K562 (cell line): ENCODE measurements at regions not wholly inside any gene's neighbourhood (a gene's known extent, or its start where the extent isn't known, plus 50 kb on each side); places are given as distances from the start of the nearest gene placed in this dataset.

ENCODE experiments used
- ATAC-seq: fragments of 200-7000 bp; cut with Tn5 transposase; 3 replicates; pipeline ENCODE4 v1.9.1; 2020; ENCODE audit warnings: moderate library complexity
- BruUV-seq: library from RNA; stranded (reverse); fragments of 400-500 nt; replicated peaks from 2 replicates; lab custom pipeline; 2021; lab: Mats Ljungman, UMichigan
- CTCF ChIA-PET: fragments of 300-600 bp; formaldehyde crosslinking; extraction: SDS; loops from one replicate; lab custom pipeline; 2021; ENCODE audit warnings: low intra/inter-chr PET ratio; lab: Yijun Ruan, JAX
- POLR2A ChIA-PET: fragments of 300-600, 350-650 bp; sonication (Branson Sonifier 250); formaldehyde crosslinking; extraction: SDS; loops from one replicate; lab custom pipeline; 2021; ENCODE audit warnings: antibody characterized with exemption, inconsistent platforms; lab: Yijun Ruan, JAX
- DNase-seq, 4 experiments: peaks; one replicate each; pipeline versions ENCODE4 v3.0.0 to v3.0.0-alpha.2; 2011 to 2018; ENCODE audit warnings: low spot score in 3 of 4, mixed read lengths in 3 of 4; ENCODE audit errors: extremely low read depth in 1 of 4
- FAIRE-seq: peaks from 2 replicates; lab custom pipeline; 2011; peaks lifted over from hg19 to GRCh38; lab: Jason Lieb, UNC
- H2AFZ ChIP-seq: 2 replicates; pipeline ENCODE4 v1.6.0; 2011; ENCODE audit warnings: low read depth, low read length, control low read depth, inconsistent platforms
- H3K27ac ChIP-seq: fragments of 200-600 bp; 3 replicates; pipeline ENCODE4 v1.8.0; 2011; ENCODE audit warnings: low read depth, mild to moderate bottlenecking, control low read depth, inconsistent platforms, low read length, moderate library complexity, mixed read lengths; ENCODE audit errors: extremely low read depth
- H3K27me3 ChIP-seq, 2 experiments: fragments of 300-600 bp in 1 of 2; 2 replicates in 1 of 2; 3 replicates in 1 of 2; pipeline versions ENCODE4 v1.6.0 to v1.8.0; 2011; ENCODE audit warnings: inconsistent platforms in 2 of 2, low read length in 2 of 2, mild to moderate bottlenecking in 1 of 2, mixed read lengths in 1 of 2, moderate library complexity in 1 of 2; ENCODE audit not compliant: control insufficient read depth in 2 of 2, insufficient read depth in 2 of 2
- H3K36me3 ChIP-seq: fragments of 300-600 bp; 3 replicates; pipeline ENCODE4 v1.8.0; 2011; ENCODE audit warnings: mild to moderate bottlenecking, low read length, inconsistent platforms; ENCODE audit not compliant: control insufficient read depth, insufficient read depth
- H3K4me1 ChIP-seq, 2 experiments: fragments of 200-600 bp in 1 of 2; replicated peaks in 1 of 2; 2 replicates in 1 of 2; 3 replicates in 1 of 2; pipeline versions ENCODE4 v1.5.1 to v1.8.0; 2011; ENCODE audit warnings: inconsistent platforms in 2 of 2, low read length in 2 of 2, mild to moderate bottlenecking in 1 of 2, mixed read lengths in 1 of 2, moderate library complexity in 1 of 2; ENCODE audit not compliant: control insufficient read depth in 2 of 2, insufficient read depth in 2 of 2
- H3K4me2 ChIP-seq: 2 replicates; pipeline ENCODE4 v1.6.1; 2011; ENCODE audit warnings: low read length, control low read depth, inconsistent platforms, mixed read lengths; ENCODE audit not compliant: insufficient read depth
- H3K4me3 ChIP-seq: fragments of 200-600 bp; sonication (generic), shearing (Covaris generic); 2 replicates; pipeline ENCODE4 v1.5.1; 2016; ENCODE audit warnings: control low read depth, inconsistent platforms
- H3K79me2 ChIP-seq: fragments of 200-600 bp; 3 replicates; pipeline ENCODE4 v1.8.0; 2011; ENCODE audit warnings: low read length, inconsistent platforms; ENCODE audit not compliant: control insufficient read depth, insufficient read depth
- H3K9ac ChIP-seq, 2 experiments: 2 replicates each; pipeline versions ENCODE4 v1.6.0 to v1.6.1; 2011; ENCODE audit warnings: low read depth in 2 of 2, low read length in 2 of 2, control low read depth in 1 of 2, inconsistent platforms in 1 of 2, mild to moderate bottlenecking in 1 of 2, mixed read lengths in 1 of 2; ENCODE audit not compliant: insufficient read depth in 1 of 2
- H3K9me1 ChIP-seq: one replicate; pipeline ENCODE4 v1.6.0; 2011; ENCODE audit warnings: inconsistent platforms, mild to moderate bottlenecking, low read length, moderate library complexity; ENCODE audit not compliant: control insufficient read depth, insufficient read depth
- H3K9me3 ChIP-seq: replicated peaks from 2 replicates; pipeline ENCODE4 v1.5.1; 2011; ENCODE audit warnings: low read depth, low read length, inconsistent platforms; ENCODE audit not compliant: control insufficient read depth, insufficient read depth
- H4K20me1 ChIP-seq: replicated peaks from 2 replicates; pipeline ENCODE4 v1.6.1; 2011; ENCODE audit warnings: low read length, inconsistent platforms, mixed read lengths; ENCODE audit not compliant: control insufficient read depth, insufficient read depth
- CXXC5 ChIP-seq: fragments of 250-450 bp; sonication (Bioruptor Pico); IDR thresholded peaks from 2 replicates; pipeline ENCODE4 v1.8.0; 2022; ENCODE audit warnings: inconsistent platforms, mild to moderate bottlenecking, moderate library complexity
- DMBX1 ChIP-seq: fragments of 250-450 bp; sonication (Bioruptor Pico); IDR thresholded peaks from 2 replicates; pipeline ENCODE4 v1.8.0; 2022; ENCODE audit warnings: inconsistent platforms, mild to moderate bottlenecking, moderate library complexity, borderline replicate concordance
- EHMT2 ChIP-seq: fragments of 450-650 bp; IDR thresholded peaks from 2 replicates; pipeline ENCODE4 v1.6.1; 2018; ENCODE audit warnings: antibody characterized with exemption
- TBP ChIP-seq: optimal IDR thresholded peaks from 2 replicates; pipeline ENCODE3; 2011; ENCODE audit warnings: low read depth, low read length, improper control_type of control experiment
- ZNF174 ChIP-seq: fragments of 250-450 bp; sonication (Bioruptor Pico); IDR thresholded peaks from 2 replicates; pipeline ENCODE4 v1.4.0; 2020; ENCODE audit warnings: mild to moderate bottlenecking
- ZNF707 ChIP-seq: fragments of 250-450 bp; sonication (Bioruptor Pico); conservative IDR thresholded peaks from 2 replicates; pipeline ENCODE4 v1.8.0; 2022; ENCODE audit warnings: inconsistent platforms, mild to moderate bottlenecking, moderate library complexity
- ZZZ3 ChIP-seq: fragments of 450-650 bp; IDR thresholded peaks from 2 replicates; pipeline ENCODE4 v1.6.1; 2016; ENCODE audit warnings: antibody characterized with exemption, mild to moderate bottlenecking, moderate library complexity
- WGBS: fragments of 100-300 bp; shearing (Covaris generic); methylation state at CpG from one replicate; pipeline ENCODE4 v1.1.6; 2016; ENCODE audit warnings: low coverage, mixed read lengths; ENCODE audit not compliant: insufficient coverage; ENCODE audit errors: missing lambda C conversion rate; 5-methylcytosine and 5-hydroxymethylcytosine counted together
- in situ Hi-C: fragments of 300-500 bp; cut with MboI; formaldehyde crosslinking; loops from 4 replicates; pipeline ENCODE4 v1.15.0; 2018; ENCODE audit warnings: inconsistent platforms, mixed read lengths
- intact Hi-C: fragments of 100-400 bp; cut with micrococcal nuclease; formaldehyde crosslinking; loops from 2 replicates; pipeline ENCODE4 v1.14.2; 2022
- TF ChIP-seq, protein P1 (sequence below): fragments of 450-650 bp; formaldehyde crosslinking; IDR thresholded peaks from 2 replicates; pipeline ENCODE4 v1.4.0; 2022; ENCODE audit warnings: missing genetic modification characterization

DNA sequence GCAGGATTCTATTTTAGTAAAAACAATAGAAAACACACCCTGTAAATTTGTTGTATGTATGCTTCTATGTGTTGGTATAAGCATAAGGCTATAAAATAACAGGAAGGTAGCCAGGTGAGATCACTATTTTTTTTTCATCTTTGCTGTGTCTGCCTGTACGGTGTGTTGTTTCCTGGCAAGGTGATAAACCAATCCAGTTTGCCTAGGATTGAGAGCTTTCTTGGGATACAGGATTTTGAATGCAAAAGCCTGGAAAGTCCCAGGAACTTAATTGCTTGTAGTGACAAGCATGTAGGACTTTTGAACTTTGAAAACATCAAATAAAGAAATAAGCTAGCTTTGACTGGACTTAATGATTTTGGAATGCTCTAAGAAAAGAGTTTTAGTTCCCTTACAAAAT is 83.3 kb upstream of the RORB start:
- no peak overlapping the region for H3K27ac ChIP-seq
- POLR2A ChIA-PET, result no interaction called here
- TF ChIP-seq, protein P1, sequence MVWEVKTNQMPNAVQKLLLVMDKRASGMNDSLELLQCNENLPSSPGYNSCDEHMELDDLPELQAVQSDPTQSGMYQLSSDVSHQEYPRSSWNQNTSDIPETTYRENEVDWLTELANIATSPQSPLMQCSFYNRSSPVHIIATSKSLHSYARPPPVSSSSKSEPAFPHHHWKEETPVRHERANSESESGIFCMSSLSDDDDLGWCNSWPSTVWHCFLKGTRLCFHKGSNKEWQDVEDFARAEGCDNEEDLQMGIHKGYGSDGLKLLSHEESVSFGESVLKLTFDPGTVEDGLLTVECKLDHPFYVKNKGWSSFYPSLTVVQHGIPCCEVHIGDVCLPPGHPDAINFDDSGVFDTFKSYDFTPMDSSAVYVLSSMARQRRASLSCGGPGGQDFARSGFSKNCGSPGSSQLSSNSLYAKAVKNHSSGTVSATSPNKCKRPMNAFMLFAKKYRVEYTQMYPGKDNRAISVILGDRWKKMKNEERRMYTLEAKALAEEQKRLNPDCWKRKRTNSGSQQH (CRISPR knock-in tag), result no peak
- TF ChIP-seq DMBX1 (CRISPR knock-in tag), result no peak
- no peak for TF ChIP-seq CXXC5 (CRISPR knock-in tag)
- no peak for TF ChIP-seq ZNF174 (CRISPR knock-in tag)
- no peak for TF ChIP-seq ZNF707
- TF ChIP-seq EHMT2, result no peak
- no peak for TF ChIP-seq TBP
- TF ChIP-seq ZZZ3, result no peak
- no peaks in the 10 kb centered on the region for H3K79me2 ChIP-seq
- FAIRE-seq (no peak), DNase-seq (no peak), ATAC-seq (no peak)
- no peak overlapping the region for H3K9ac ChIP-seq
- intact Hi-C loops, result no loop called here
- CTCF ChIA-PET, result no interaction called here
- in situ Hi-C loops, result no loop called here
- H2AFZ ChIP-seq, result no peak overlapping the region
- H3K4me1 ChIP-seq, result no peaks in the 10 kb centered on the region
- no peaks in the 10 kb centered on the region for H3K9me1 ChIP-seq
- no peak overlapping the region for H3K4me3 ChIP-seq
- BruUV-seq, result no TSS peak
- no peaks in the 10 kb centered on the region for H3K9me3 ChIP-seq
- no peaks in the 10 kb centered on the region for H3K36me3 ChIP-seq
- no peaks in the 10 kb centered on the region for H4K20me1 ChIP-seq
- no peak overlapping the region for H3K4me2 ChIP-seq
- H3K27me3 ChIP-seq, result no peaks in the 10 kb centered on the region
- 0% methylated on average over 1 of the region's 1 CpG for WGBS
